ENCODE measurements at regions not wholly inside any gene's neighbourhood (a gene's known extent, or its start where the extent isn't known, plus 50 kb on each side); places are given as distances from the start of the nearest gene placed in this dataset.

DNA sequence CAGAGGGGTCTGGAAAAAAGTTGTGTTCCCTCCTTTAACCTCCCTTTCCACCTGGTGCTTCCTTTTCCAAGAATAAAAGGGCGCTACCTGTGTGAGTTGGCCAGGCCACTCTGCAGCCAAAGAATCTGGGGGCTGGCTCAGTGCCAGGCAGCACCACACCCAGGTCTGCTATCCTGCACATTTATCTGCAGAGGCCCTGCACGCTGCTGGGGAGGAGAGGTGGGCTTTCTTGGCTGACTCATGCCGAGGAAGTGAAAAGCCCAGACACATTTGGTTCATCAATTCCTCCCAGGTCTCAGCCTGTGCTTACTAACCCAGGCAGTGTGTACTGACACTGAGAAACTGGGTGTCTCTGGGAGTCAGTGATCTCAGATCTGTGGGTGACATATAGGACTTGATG lies 79.8 kb upstream of the F3 start:
- no peaks in the 10 kb centered on the region for H3K36me3 Mint-ChIP-seq (ENCODE audit: low read depth)
- DNase-seq (ENCODE audit: low spot score) = no peak
- no peak overlapping the region for H3K27ac Mint-ChIP-seq
- no peak overlapping the region for H3K4me3 Mint-ChIP-seq (ENCODE audit: low read depth)
- peaks cover 7% of the 10 kb centered on the region for H3K9me3 Mint-ChIP-seq
- H3K27me3 Mint-ChIP-seq (ENCODE audit: low read depth) = no peaks in the 10 kb centered on the region
- intact Hi-C loops (cut with micrococcal nuclease) = no loop called here
- no peaks in the 10 kb centered on the region for H3K4me1 Mint-ChIP-seq (ENCODE audit: low read depth)

DNA sequence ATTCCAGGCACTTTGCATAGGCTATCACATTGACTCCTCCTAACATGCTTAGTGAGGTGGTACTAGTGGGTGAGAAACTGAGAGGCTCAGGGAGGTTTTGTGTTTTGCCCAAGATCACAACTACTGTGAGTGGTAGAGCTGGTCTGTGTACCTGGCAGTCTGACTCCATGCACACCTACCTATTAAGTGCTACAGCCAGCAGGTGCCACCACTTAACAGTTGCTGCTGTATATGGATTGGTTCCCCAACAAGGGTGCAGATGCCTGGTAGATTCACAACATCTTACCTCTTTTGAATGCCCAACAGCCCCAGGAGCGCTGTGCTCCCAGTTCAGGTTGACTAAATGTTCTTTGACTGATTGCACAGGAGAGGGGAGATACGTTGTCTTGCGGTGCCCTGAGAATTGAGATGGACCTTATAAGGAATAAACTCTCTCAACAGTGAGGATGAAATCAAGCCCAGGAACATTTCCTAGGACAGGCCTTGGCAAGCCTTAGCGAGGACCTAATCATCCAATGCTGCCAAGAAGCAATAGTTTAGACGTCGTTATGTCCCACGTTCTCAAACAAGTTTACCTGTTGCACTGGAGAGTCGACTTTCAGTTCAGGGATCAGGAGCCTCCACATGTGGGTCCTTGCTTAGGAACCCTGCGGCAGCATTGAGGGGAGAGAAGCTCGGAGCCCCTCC lies 78.9 kb upstream of the F3 start:
- Mint-ChIP-seq H3K27me3 (ENCODE audit: low read depth) (no peaks in the 10 kb centered on the region), H3K27ac (no peak overlapping the region), H3K4me3 (ENCODE audit: low read depth) (no peak overlapping the region), H3K36me3 (ENCODE audit: low read depth) (no peaks in the 10 kb centered on the region), H3K9me3 (peaks cover 7% of the 10 kb centered on the region), H3K4me1 (ENCODE audit: low read depth) (no peaks in the 10 kb centered on the region)
- no peak for DNase-seq (ENCODE audit: low spot score)
- intact Hi-C loops (cut with micrococcal nuclease) = no loop called here

DNA sequence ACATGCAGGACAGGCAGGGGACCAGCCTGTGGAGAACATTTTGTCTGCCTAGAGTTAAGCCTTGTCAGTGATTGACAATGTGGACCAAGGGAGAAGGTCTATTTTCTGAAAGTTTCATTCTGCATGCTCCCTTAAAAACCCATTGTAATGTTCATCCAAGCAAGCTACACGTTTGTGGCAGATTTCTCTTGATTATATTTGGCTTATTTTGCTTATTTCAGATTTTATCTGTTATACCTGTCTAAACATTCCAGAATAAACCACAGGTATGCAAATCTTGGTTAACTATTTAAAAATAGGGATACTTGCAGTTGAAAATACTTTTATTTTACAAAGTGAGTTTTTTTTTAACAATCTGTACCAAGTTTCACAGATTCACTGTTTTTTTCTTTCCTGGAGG lies 78.2 kb upstream of the F3 start:
- Mint-ChIP-seq H3K36me3 (ENCODE audit: low read depth) (no peaks in the 10 kb centered on the region), H3K27me3 (ENCODE audit: low read depth) (no peaks in the 10 kb centered on the region), H3K27ac (no peak overlapping the region), H3K9me3 (peaks cover 7% of the 10 kb centered on the region), H3K4me3 (ENCODE audit: low read depth) (no peak overlapping the region), H3K4me1 (ENCODE audit: low read depth) (peaks cover 4% of the 10 kb centered on the region)
- no peak for DNase-seq (ENCODE audit: low spot score)
- intact Hi-C loops (cut with micrococcal nuclease) = no loop called here

DNA sequence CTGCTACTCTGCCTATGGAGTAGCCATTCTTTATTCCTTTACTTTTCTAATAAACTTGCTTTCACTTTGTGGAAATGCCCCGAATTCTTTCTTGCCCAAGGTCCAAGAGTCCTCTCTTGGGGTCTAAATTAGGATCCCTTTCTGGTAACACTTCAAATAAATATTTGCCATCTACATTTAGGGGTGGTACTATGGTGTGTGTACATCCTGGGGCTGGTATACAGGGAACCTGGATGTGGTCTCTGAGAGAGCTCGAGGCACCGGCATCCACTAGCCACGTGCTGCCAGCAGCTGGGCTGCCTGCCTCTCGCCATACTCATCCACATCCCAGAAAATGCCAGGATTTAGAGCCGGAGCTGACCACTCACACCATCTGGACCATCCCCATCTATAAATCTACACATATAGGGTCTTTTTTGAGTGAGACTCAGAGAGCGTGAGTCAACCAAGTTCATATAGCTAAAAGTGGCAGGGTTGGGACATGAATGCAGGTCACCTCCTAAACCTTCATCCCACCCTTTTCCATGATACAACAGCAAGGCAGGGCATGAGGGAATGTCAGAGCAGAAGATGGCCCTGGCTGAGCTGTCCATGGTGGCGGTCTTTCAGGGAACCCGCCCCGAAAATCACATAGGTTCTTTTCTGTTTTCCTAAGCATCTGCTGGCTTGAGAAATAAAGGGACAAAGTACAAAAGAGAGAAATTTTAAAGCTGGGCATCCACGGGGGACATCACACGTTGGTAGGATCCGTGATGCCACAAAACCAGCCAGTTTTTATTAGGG lies 76.6 kb upstream of the F3 start:
- Mint-ChIP-seq H3K4me3 (ENCODE audit: low read depth) (no peak overlapping the region), H3K9me3 (peaks cover 7% of the 10 kb centered on the region), H3K27ac (no peak overlapping the region), H3K27me3 (ENCODE audit: low read depth) (peaks cover 1% of the 10 kb centered on the region), H3K36me3 (ENCODE audit: low read depth) (no peaks in the 10 kb centered on the region), H3K4me1 (ENCODE audit: low read depth) (peaks cover 7% of the 10 kb centered on the region)
- no peak for DNase-seq (ENCODE audit: low spot score)
- intact Hi-C loops (cut with micrococcal nuclease) = no loop called here

DNA sequence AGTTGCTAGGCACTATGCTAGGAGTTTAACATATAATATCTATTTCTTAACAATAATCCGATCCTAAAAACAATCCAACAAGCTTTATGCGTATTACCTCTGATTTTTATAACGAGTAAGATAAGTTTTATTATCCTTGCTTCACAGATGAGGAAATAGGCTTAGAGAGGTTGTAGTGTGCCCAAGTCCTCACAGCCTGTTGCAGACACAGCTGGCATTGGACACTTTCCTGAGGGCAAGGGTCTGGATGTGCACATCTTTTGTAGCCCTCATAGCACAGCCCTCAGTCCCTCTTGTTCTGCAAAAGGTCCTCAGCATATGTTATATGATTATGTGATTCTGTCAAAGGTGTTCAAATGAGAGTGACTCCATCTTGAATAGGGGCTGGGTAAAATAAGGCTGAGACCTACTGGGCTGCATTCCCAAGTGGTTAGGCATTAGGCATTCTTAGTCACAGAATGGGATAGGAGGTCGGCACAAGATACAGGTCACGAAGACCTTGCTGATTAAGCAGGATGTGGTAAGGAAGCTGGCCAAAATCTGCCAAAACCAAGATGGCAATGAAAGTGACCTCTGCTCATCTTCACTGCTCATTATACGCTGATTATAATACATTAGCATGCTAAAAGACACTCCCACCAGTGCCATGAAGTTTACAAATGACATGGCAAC lies 75.7 kb upstream of the F3 start:
- H3K9me3 Mint-ChIP-seq = peaks cover 7% of the 10 kb centered on the region
- H3K4me3 Mint-ChIP-seq (ENCODE audit: low read depth) = no peak overlapping the region
- no peaks in the 10 kb centered on the region for H3K36me3 Mint-ChIP-seq (ENCODE audit: low read depth)
- peaks cover 1% of the 10 kb centered on the region for H3K27me3 Mint-ChIP-seq (ENCODE audit: low read depth)
- peaks cover 12% of the 10 kb centered on the region for H3K4me1 Mint-ChIP-seq (ENCODE audit: low read depth)
- no peak overlapping the region for H3K27ac Mint-ChIP-seq
- intact Hi-C loops (cut with micrococcal nuclease) = no loop called here
- DNase-seq (ENCODE audit: low spot score) = no peak

DNA sequence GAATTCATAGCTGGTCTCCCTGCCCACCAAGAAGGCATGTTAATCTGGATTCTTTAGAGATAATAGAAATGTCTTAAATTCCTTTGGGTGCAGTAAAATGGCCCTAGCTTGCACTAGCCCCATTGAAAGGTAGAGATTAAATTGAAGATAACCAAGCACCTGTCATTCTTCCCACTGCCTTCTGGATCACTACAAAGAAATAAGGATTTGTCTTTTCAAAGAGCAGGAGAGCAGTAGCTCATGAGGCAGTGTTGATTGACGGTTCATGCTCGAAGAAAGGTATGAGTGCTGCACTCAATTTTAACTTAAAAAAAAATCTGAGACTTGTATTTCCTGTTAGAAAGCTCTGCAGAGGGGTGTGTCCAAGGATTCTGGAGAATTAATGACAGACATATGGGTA lies 74.9 kb upstream of the F3 start:
- no peak overlapping the region for H3K4me3 Mint-ChIP-seq (ENCODE audit: low read depth)
- peaks cover 1% of the 10 kb centered on the region for H3K27me3 Mint-ChIP-seq (ENCODE audit: low read depth)
- intact Hi-C loops (cut with micrococcal nuclease) = no loop called here
- peaks cover 12% of the 10 kb centered on the region for H3K4me1 Mint-ChIP-seq (ENCODE audit: low read depth)
- peaks cover 7% of the 10 kb centered on the region for H3K9me3 Mint-ChIP-seq
- H3K27ac Mint-ChIP-seq = no peak overlapping the region
- no peaks in the 10 kb centered on the region for H3K36me3 Mint-ChIP-seq (ENCODE audit: low read depth)
- no peak for DNase-seq (ENCODE audit: low spot score)

DNA sequence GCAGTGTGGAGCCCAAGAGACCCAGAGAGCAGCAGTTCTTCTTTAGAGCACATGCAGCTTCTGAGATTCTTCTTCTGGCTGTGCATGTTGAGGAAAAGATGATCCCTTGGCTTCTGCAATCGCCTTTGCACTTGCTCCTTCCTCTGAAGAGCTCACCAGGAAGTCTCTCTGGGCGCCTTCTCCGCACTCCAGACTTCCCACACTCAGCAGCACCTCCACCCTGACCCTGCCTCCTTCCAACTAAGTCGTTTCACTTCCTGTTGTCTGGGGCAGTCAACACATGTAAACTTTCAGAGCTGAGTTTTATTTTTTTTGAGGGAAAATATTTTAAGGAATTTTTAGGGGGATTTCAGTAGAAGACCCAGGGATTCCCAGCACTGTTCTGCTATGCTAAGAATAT lies 73.4 kb upstream of the F3 start:
- Mint-ChIP-seq H3K9me3 (peaks cover 7% of the 10 kb centered on the region), H3K27ac (no peak overlapping the region), H3K4me1 (ENCODE audit: low read depth) (peaks cover 12% of the 10 kb centered on the region), H3K4me3 (ENCODE audit: low read depth) (no peak overlapping the region), H3K27me3 (ENCODE audit: low read depth) (peaks cover 1% of the 10 kb centered on the region), H3K36me3 (ENCODE audit: low read depth) (no peaks in the 10 kb centered on the region)
- intact Hi-C loops (cut with micrococcal nuclease) = no loop called here
- no peak for DNase-seq (ENCODE audit: low spot score)

DNA sequence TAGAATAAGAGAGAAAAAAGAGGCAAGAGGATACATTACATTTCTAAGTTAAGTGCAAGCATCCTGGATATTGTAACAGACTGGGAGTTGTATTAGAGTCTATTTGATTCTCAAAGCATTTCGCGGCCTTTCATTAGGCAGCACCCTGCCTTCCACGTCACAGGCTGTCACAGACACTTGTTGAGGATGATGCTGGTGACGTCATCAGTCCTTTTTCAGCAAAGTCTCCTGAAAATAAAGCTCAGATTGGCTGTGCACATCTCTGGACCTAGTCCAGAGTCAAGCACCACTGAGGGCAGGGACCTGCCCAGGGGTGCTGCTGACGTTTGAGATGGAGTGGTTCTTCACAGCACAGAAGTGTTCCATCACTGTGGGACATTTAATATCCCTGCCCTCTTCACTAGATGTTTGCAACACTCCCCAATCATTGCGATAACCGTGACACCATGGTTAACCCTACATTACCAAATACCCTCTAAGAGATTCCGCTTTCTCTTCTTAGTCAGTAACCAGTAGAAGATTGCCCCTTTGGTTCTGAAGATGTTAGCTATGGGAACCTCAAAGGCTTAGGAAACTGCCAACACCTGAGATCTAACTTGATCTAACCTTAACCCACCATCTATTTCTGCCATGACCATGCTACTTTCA lies 72.7 kb upstream of the F3 start:
- peaks cover 7% of the 10 kb centered on the region for H3K9me3 Mint-ChIP-seq
- no peak overlapping the region for H3K4me3 Mint-ChIP-seq (ENCODE audit: low read depth)
- intact Hi-C loops (cut with micrococcal nuclease) = no loop called here
- peaks cover 12% of the 10 kb centered on the region for H3K4me1 Mint-ChIP-seq (ENCODE audit: low read depth)
- no peaks in the 10 kb centered on the region for H3K36me3 Mint-ChIP-seq (ENCODE audit: low read depth)
- no peak for DNase-seq (ENCODE audit: low spot score)
- H3K27me3 Mint-ChIP-seq (ENCODE audit: low read depth) = peaks cover 1% of the 10 kb centered on the region
- H3K27ac Mint-ChIP-seq = no peak overlapping the region

DNA sequence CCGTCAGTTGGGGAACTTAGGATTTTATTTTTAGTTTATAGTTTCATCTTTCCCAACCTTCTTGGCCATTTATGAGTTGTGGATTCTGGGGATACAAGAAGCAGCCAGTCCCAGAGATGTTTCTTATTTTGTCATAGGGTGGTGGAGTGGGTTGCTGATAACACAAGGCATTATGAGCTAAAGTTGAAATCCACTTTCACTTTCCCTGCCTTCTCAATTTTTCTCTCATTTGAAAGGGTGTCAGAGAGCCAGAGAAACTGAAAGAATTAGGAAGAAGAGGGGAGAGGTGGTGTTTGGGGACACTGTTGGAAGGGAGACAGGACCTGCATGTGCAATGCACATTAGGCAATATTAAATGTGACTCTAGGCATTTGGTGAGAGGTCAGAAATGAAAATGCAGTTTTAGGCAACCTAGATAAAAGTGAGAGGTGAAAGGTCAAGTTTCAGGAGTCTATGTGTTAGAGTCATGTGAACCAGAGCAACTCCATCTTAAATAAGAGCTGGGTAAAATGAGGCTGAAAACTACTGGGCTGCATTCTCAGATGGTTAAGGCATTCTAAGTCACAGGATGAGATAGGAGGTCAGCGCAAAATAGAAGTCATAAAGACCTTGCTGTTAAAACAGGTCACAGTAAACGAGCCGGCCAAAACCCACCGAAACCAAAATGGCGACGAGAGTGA lies 71.1 kb upstream of the F3 start:
- intact Hi-C loops (cut with micrococcal nuclease) = no loop called here
- DNase-seq (ENCODE audit: low spot score) = no peak
- Mint-ChIP-seq H3K27me3 (ENCODE audit: low read depth) (peaks cover 1% of the 10 kb centered on the region), H3K9me3 (no peaks in the 10 kb centered on the region), H3K27ac (no peak overlapping the region), H3K36me3 (ENCODE audit: low read depth) (no peaks in the 10 kb centered on the region), H3K4me3 (ENCODE audit: low read depth) (no peak overlapping the region), H3K4me1 (ENCODE audit: low read depth) (peaks cover 12% of the 10 kb centered on the region)

DNA sequence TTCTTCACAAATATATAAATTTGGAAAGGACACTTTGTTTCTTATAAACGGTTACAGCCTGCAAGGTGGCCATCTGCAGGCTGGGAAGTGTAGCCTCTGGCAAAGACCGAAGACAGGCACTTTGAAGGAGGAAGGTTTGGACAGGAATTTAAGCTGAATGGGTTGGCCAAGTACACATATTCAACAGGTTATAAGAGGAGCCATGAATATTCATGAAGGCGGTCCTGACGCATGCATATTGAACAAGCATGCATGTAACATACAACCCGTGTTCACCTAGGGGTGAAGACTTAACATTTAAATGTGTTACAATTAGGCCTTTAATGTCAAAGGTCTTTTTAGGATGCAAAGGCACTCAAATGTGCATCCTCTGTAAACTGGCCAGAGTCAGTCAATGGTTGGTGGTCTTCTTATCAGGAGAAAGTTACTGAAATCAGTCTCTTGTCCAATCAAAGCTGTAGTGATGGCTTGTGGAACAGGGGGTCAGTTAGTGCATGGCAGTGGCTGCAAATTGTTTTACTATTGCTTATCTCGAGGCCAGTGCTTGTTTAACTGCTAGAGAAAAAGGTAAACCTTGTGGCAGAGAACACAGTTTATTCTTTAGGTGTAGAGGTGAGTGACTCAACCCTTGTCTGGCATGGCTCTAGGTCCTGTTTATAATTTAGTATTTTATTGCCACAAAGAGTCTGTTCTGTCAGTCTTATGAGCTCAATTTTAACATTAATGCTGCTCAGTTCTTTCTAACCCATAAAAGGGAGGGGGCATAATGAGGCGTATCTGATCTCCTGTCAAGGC lies 70.3 kb upstream of the F3 start:
- intact Hi-C loops (cut with micrococcal nuclease) = no loop called here
- Mint-ChIP-seq H3K36me3 (ENCODE audit: low read depth) (no peaks in the 10 kb centered on the region), H3K27me3 (ENCODE audit: low read depth) (peaks cover 1% of the 10 kb centered on the region), H3K9me3 (no peaks in the 10 kb centered on the region), H3K4me1 (ENCODE audit: low read depth) (peaks cover 12% of the 10 kb centered on the region), H3K4me3 (ENCODE audit: low read depth) (no peak overlapping the region), H3K27ac (no peak overlapping the region)
- no peak for DNase-seq (ENCODE audit: low spot score)

DNA sequence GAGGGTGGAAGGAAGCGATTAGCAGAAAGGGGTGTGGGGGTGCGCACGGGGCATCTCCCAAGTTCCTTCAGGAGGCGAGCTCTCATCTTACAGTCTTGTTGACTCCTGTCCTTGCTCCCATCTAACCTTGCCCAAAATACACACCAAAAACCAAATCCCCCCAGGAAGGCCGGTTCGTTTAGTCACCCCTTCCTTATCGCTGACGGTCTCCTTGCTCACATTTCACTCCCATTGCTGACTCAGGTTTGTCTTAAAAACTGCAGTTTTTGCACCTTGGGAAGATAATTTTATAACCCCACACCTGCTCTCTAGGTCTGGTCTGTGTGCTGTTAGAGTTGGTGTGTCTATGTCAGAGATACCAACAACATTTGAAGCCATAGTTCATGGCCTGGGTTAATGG lies 68.1 kb upstream of the F3 start:
- H3K36me3 Mint-ChIP-seq (ENCODE audit: low read depth) = no peaks in the 10 kb centered on the region
- peaks cover 7% of the 10 kb centered on the region for H3K4me1 Mint-ChIP-seq (ENCODE audit: low read depth)
- H3K4me3 Mint-ChIP-seq (ENCODE audit: low read depth) = no peak overlapping the region
- H3K9me3 Mint-ChIP-seq = no peaks in the 10 kb centered on the region
- no peak for DNase-seq (ENCODE audit: low spot score)
- intact Hi-C loops (cut with micrococcal nuclease) = no loop called here
- peaks cover 4% of the 10 kb centered on the region for H3K27me3 Mint-ChIP-seq (ENCODE audit: low read depth)
- H3K27ac Mint-ChIP-seq = no peak overlapping the region

Data from activated T-helper 2 cell treated with anti-CD3 and anti-CD28 coated beads, Interferon-gamma antibody, Interleukin-2, Interleukin-4, amounts not matched to agents 10 μg/mL and 5 μg/mL and 100 μg/mL, durations not matched to agents 14 hours and 24 hours and 36 hours (primary cell).